Epithelial cell of esophagus (primary cell): ENCODE measurements at regions not wholly inside any gene's neighbourhood (a gene's known extent, or its start where the extent isn't known, plus 50 kb on each side); places are given as distances from the start of the nearest gene placed in this dataset.

ENCODE experiments used
- DNase-seq: peaks from one replicate; pipeline ENCODE4 v3.0.0; 2010; ENCODE audit warnings: low read depth
- H3K4me3 ChIP-seq: 2 replicates; pipeline ENCODE4 v1.5.1; 2011; ENCODE audit warnings: mild to moderate bottlenecking, low read length, control low read depth
- TF ChIP-seq, protein P1 (sequence below): IDR thresholded peaks from 2 replicates; pipeline ENCODE4 v1.5.1; 2011; ENCODE audit warnings: low read depth, mild to moderate bottlenecking, low read length, control low read depth, inconsistent platforms; ENCODE audit not compliant: insufficient read depth; ENCODE audit errors: missing control alignments

DNA sequence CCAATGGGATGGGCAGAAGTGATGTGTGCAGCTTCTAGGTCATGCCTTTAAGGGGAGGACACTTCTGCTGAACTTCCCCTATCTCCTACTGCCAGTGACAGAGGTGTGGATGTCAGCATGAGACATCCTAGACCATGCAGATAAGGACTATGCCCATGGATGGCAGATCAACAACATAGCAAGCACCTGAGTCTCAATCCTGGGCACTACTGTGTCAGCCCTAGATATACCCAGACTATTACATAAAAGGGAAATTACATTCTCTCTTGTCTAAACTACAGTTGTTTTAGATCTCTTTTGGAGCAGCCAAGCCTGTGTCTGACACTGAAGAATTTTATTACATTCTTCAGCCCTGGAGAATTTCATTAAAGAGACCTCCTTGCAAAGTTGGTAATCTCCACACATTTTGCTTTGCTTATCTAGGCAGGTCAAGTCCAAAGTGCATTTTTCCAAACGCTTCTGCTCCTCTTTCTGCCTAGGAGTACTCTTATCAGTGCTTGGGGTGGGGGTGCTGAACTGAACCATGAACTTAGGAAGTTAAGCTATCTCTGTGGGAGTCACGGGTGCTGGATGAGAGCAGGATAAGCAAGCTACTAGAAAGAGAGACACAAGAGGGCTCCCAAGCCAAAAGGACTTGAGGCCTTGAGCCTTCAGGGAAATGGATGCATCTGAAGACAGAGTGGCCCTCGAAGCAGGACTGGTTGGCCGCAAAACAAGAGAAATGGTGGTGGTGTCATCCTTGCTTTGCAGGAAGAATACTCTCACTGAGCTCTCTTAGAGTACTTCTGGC, 95.2 kb upstream of the SPRED2 start:
- DNase-seq = no peak
- no peak overlapping the region for H3K4me3 ChIP-seq
- TF ChIP-seq, protein P1, sequence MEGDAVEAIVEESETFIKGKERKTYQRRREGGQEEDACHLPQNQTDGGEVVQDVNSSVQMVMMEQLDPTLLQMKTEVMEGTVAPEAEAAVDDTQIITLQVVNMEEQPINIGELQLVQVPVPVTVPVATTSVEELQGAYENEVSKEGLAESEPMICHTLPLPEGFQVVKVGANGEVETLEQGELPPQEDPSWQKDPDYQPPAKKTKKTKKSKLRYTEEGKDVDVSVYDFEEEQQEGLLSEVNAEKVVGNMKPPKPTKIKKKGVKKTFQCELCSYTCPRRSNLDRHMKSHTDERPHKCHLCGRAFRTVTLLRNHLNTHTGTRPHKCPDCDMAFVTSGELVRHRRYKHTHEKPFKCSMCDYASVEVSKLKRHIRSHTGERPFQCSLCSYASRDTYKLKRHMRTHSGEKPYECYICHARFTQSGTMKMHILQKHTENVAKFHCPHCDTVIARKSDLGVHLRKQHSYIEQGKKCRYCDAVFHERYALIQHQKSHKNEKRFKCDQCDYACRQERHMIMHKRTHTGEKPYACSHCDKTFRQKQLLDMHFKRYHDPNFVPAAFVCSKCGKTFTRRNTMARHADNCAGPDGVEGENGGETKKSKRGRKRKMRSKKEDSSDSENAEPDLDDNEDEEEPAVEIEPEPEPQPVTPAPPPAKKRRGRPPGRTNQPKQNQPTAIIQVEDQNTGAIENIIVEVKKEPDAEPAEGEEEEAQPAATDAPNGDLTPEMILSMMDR = no peak

DNA sequence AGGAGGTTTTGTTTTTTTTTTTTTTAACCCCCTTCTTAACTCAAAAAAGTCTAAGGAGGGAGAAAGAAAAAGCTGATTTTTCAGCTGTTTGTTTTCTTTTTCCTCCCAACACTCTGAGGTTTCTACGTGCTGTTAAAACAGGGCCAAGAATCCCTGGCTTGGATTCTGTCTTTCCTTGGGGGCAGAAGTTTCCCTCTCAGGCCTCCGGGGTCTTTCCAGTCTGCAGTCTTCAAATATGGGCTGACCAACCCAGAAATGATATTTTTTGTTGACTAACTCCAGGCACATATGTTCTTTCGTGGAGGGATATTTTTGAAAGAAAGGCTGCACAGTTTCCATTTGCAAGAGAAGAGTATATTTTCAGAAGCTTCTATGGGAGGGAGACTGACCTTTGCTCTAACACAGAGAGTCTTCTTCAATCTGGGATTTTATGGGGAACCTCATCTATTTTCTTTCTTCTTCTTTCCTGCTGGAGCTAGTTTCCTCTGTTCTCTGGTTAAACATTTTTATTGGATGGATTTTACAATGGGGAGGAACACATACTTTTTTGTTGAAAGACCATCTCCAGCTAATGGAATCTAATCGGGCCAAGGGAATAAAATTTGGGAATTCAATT, 93.3 kb upstream of the SPRED2 start:
- TF ChIP-seq, protein P1 = no peak
- H3K4me3 ChIP-seq = no peak overlapping the region
- no peak for DNase-seq

DNA sequence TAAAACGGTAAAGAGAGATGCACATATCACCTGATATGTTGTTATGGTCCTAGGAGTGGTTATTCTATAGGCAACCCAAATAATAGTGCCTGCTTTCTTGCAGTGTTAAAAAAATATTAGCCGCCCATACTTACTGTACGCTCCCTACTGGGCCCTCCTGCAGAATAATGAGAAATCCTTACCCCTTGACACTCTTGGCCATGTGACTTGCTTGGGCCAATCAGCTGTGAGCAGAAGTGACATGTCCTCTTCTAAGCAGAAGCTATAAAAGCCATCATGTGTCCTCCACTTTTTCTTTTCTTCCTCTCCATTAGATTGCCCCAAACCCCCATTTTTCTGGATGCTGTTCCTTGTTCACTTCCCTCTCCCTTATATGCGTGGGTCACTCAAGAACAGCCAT, 90.5 kb upstream of the SPRED2 start:
- no peak for DNase-seq
- no peak overlapping the region for H3K4me3 ChIP-seq
- TF ChIP-seq, protein P1 = no peak

DNA sequence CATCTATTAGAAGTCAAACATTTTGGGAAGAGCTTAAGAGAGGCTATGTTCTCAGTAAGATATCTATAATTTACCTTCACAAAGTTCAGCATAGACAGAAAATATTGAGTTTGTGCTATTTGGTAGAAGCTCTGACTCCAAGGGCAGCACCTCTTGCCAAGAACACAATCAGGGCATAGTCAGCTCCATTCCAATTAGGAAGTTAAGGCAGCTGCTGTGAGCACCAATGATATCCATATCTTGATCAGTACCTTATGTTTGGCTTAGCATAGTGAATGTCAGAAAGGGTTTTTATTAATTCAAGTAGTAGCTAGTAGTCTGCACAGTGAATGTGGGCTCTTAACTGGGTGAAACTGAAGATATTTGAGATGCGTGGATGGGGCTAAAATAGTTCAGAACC, 86.4 kb upstream of the SPRED2 start:
- TF ChIP-seq, protein P1 = no peak
- DNase-seq = no peak
- no peak overlapping the region for H3K4me3 ChIP-seq

DNA sequence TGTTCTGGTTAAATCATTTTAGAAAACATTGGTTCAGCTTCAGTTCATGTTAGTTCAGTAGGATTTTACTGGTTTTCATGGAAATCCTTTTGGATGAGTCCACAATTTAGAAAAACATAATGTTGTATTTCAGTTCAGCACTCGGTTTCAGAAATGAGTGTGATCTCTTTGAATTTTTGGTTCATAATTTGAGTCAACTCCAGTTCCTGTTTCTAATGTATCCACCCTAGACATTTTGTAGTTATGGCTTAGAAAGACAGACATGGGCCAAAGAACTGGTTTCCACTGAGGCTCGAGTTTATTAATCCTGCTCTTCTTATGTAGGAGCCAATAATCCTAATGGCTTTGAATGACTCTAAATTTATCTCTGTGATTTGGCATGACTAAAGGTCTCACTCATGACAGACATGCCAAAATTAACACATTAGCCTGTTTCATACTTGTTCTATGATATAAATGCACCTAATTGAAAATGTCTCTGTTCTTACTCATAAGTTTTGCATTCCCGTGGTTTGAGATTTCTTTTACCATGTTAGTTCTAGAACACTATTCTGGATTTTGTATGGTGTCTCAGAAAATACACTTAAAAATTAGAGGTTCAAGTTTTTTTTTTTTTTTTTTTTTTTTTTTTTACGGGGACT, 82.3 kb upstream of the SPRED2 start:
- H3K4me3 ChIP-seq = no peak overlapping the region
- TF ChIP-seq, protein P1 = no peak
- peak; percentile 40 for DNase-seq

DNA sequence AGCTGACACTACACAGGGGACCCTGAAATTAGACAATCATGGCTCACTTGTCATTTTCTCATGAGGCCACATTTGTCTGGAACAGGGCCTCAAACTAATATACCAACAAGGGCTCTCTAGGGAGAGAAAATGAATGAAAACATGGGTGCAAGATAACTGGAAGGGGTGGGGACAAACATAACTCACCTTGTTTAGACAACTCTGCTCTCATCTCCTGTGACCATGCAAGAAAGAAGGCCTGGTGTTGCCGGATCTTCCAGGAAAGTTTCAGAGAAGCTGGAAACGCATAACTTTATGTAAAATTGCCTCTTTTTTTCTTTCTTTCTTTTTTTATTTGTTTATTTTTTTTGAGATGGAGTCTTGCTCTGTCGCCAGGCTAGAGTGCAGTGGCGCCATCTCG, 80.4 kb upstream of the SPRED2 start:
- no peak overlapping the region for H3K4me3 ChIP-seq

More for the DNA sequence above, 80.4 kb upstream of the SPRED2 start:
- no peak for DNase-seq
- TF ChIP-seq, protein P1 = no peak
